SK-N-SH treated with all-trans-retinoic acid at 6 μM for 48 hours (cell line): ENCODE measurements at regions not wholly inside any gene's neighbourhood (a gene's known extent, or its start where the extent isn't known, plus 50 kb on each side); places are given as distances from the start of the nearest gene placed in this dataset.

Experiments
- ATAC-seq: fragments of 200-7000 bp; cut with Tn5 transposase; 3 replicates; pipeline ENCODE4 v1.9.1; 2020; ENCODE audit warnings: mild to moderate bottlenecking, moderate library complexity
- ARNTL ChIP-seq: fragments of 450-650 bp; formaldehyde crosslinking; IDR thresholded peaks from 2 replicates; pipeline ENCODE4 v1.5.0; 2020; ENCODE audit warnings: low read depth, mild to moderate bottlenecking, moderate library complexity, borderline replicate concordance
- BACH2 ChIP-seq: fragments of 250-450 bp; sonication (Bioruptor Pico); IDR thresholded peaks from 2 replicates; pipeline ENCODE4 v1.9.0; 2021; ENCODE audit warnings: mild to moderate bottlenecking, borderline replicate concordance
- CSDC2 ChIP-seq: fragments of 250-450 bp; sonication (Bioruptor Pico); IDR thresholded peaks from 2 replicates; pipeline ENCODE4 v1.5.0; 2020; ENCODE audit warnings: mild to moderate bottlenecking, moderate library complexity
- ESRRG ChIP-seq: fragments of 250-450 bp; sonication (Bioruptor Pico); IDR thresholded peaks from 2 replicates; pipeline ENCODE4 v1.6.1; 2021; ENCODE audit warnings: mild to moderate bottlenecking
- GLIS3 ChIP-seq: fragments of 250-450 bp; sonication (Bioruptor Pico); IDR thresholded peaks from 2 replicates; pipeline ENCODE4 v1.5.0; 2020; ENCODE audit warnings: mild to moderate bottlenecking, moderate library complexity
- ISL1 ChIP-seq: fragments of 250-450 bp; sonication (Bioruptor Pico); IDR thresholded peaks from 2 replicates; pipeline ENCODE4 v2.1.2; 2022; ENCODE audit warnings: mild to moderate bottlenecking, moderate library complexity
- OSR1 ChIP-seq: fragments of 250-450 bp; sonication (Bioruptor Pico); IDR thresholded peaks from 2 replicates; pipeline ENCODE4 v1.8.0; 2022; ENCODE audit warnings: moderate library complexity, mild to moderate bottlenecking, inconsistent platforms
- PPARA ChIP-seq: fragments of 250-450 bp; sonication (Bioruptor Pico); IDR thresholded peaks from 2 replicates; pipeline ENCODE4 v1.5.0; 2020; ENCODE audit warnings: mild to moderate bottlenecking, borderline replicate concordance
- RARB ChIP-seq: fragments of 250-450 bp; sonication (Bioruptor Pico); IDR thresholded peaks from 2 replicates; pipeline ENCODE4 v1.8.0; 2021; ENCODE audit warnings: mild to moderate bottlenecking, moderate library complexity
- SNAI2 ChIP-seq: fragments of 250-450 bp; sonication (Bioruptor Pico); IDR thresholded peaks from 2 replicates; pipeline ENCODE4 v1.5.0; 2020; ENCODE audit warnings: mild to moderate bottlenecking, moderate library complexity
- TOX ChIP-seq: fragments of 250-450 bp; sonication (Bioruptor Pico); IDR thresholded peaks from 2 replicates; pipeline ENCODE4 v1.8.0; 2021; ENCODE audit warnings: mild to moderate bottlenecking, moderate library complexity, borderline replicate concordance
- ZC3H10 ChIP-seq: fragments of 250-450 bp; sonication (Bioruptor Pico); IDR thresholded peaks from 2 replicates; pipeline ENCODE4 v1.5.1; 2021; ENCODE audit warnings: mild to moderate bottlenecking, moderate library complexity
- ZFP3 ChIP-seq: fragments of 250-450 bp; sonication (Bioruptor Pico); IDR thresholded peaks from 2 replicates; pipeline ENCODE4 v1.5.0; 2020; ENCODE audit warnings: mild to moderate bottlenecking, moderate library complexity
- ZFP30 ChIP-seq: fragments of 450-650 bp; formaldehyde crosslinking; IDR thresholded peaks from 2 replicates; pipeline ENCODE4 v1.5.0; 2022; ENCODE audit warnings: mild to moderate bottlenecking, moderate library complexity
- ZNF565 ChIP-seq: fragments of 450-650 bp; formaldehyde crosslinking; conservative IDR thresholded peaks from 2 replicates; pipeline ENCODE4 v1.5.0; 2020; ENCODE audit warnings: low read depth, mild to moderate bottlenecking, moderate library complexity
- ZNF70 ChIP-seq: fragments of 450-650 bp; formaldehyde crosslinking; IDR thresholded peaks from 2 replicates; pipeline ENCODE4 v1.5.0; 2020; ENCODE audit warnings: mild to moderate bottlenecking, moderate library complexity
- ZNF8 ChIP-seq: fragments of 450-650 bp; formaldehyde crosslinking; IDR thresholded peaks from 2 replicates; pipeline ENCODE4 v1.5.0; 2020; ENCODE audit warnings: mild to moderate bottlenecking, moderate library complexity
- TF ChIP-seq, protein P1 (sequence below): fragments of 250-450 bp; sonication (Bioruptor Pico); IDR thresholded peaks from 2 replicates; pipeline ENCODE4 v1.5.1; 2021; ENCODE audit warnings: mild to moderate bottlenecking, moderate library complexity
- TF ChIP-seq, protein P2 (sequence below): fragments of 250-450 bp; sonication (Bioruptor Pico); IDR thresholded peaks from 2 replicates; pipeline ENCODE4 v1.8.0; 2021; ENCODE audit warnings: low read depth, mild to moderate bottlenecking, moderate library complexity, borderline replicate concordance
- TF ChIP-seq, protein P3 (sequence below): fragments of 250-450 bp; sonication (Bioruptor Pico); IDR thresholded peaks from 2 replicates; pipeline ENCODE4 v1.5.1; 2020; ENCODE audit warnings: low read depth, mild to moderate bottlenecking, moderate library complexity
- TF ChIP-seq, protein P4 (sequence below): fragments of 250-450 bp; sonication (Bioruptor Pico); IDR thresholded peaks from 2 replicates; pipeline ENCODE4 v1.5.0; 2020; ENCODE audit warnings: mild to moderate bottlenecking, moderate library complexity
- TF ChIP-seq, protein P5 (sequence below): fragments of 250-450 bp; sonication (Bioruptor Pico); IDR thresholded peaks from 2 replicates; pipeline ENCODE4 v1.8.0; 2020; ENCODE audit warnings: mild to moderate bottlenecking, moderate library complexity, borderline replicate concordance

DNA sequence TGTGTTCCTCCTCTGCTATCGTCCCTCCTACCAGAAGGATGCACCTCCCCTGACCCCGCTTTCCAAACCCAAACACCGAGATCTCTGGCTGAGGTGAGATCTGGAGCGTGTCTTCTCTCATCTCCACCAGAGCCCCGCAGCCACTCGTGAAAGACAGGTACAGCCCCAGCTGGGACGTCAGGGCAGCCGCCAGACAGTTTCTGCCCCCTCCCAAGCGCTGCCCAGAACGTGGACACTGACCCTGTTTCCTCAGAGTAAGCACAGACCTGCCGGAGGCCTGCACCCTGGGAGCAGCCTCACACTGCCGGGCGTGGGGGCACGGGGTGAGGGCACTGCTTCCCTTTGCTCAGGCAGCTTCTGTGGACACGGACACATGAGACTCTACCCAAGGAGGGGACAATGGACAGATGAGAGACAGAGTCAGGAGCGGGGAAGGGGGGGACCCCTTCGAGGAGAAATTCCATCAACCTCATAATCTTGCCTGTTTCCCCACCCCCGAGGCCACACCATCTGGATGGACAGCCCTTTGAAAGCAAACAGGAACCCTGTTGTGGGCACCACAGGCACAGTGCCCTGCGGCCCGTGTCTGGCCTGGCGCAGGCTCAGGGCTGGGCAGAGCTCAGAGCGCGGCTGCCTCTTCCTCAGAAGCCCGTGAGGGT, 210.6 kb downstream of the DLL1 start:
- no peak for ATAC-seq
- TF ChIP-seq BACH2 (CRISPR knock-in tag) (no peak), SNAI2 (CRISPR knock-in tag) (no peak), ZFP30 (CRISPR knock-in tag) (no peak), ZNF8 (CRISPR knock-in tag) (no peak), TOX (CRISPR knock-in tag) (no peak), ZNF70 (CRISPR knock-in tag) (no peak), GLIS3 (no peak), ARNTL (CRISPR knock-in tag) (no peak), ISL1 (CRISPR knock-in tag) (no peak), ZFP3 (CRISPR knock-in tag) (no peak)
- TF ChIP-seq, protein P1, sequence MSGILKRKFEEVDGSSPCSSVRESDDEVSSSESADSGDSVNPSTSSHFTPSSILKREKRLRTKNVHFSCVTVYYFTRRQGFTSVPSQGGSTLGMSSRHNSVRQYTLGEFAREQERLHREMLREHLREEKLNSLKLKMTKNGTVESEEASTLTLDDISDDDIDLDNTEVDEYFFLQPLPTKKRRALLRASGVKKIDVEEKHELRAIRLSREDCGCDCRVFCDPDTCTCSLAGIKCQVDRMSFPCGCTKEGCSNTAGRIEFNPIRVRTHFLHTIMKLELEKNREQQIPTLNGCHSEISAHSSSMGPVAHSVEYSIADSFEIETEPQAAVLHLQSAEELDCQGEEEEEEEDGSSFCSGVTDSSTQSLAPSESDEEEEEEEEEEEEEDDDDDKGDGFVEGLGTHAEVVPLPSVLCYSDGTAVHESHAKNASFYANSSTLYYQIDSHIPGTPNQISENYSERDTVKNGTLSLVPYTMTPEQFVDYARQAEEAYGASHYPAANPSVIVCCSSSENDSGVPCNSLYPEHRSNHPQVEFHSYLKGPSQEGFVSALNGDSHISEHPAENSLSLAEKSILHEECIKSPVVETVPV (CRISPR knock-in tag) = no peak
- TF ChIP-seq, protein P2, sequence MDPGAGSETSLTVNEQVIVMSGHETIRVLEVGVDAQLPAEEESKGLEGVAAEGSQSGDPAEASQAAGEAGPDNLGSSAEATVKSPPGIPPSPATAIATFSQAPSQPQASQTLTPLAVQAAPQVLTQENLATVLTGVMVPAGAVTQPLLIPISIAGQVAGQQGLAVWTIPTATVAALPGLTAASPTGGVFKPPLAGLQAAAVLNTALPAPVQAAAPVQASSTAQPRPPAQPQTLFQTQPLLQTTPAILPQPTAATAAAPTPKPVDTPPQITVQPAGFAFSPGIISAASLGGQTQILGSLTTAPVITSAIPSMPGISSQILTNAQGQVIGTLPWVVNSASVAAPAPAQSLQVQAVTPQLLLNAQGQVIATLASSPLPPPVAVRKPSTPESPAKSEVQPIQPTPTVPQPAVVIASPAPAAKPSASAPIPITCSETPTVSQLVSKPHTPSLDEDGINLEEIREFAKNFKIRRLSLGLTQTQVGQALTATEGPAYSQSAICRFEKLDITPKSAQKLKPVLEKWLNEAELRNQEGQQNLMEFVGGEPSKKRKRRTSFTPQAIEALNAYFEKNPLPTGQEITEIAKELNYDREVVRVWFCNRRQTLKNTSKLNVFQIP (CRISPR knock-in tag) = no peak

DNA sequence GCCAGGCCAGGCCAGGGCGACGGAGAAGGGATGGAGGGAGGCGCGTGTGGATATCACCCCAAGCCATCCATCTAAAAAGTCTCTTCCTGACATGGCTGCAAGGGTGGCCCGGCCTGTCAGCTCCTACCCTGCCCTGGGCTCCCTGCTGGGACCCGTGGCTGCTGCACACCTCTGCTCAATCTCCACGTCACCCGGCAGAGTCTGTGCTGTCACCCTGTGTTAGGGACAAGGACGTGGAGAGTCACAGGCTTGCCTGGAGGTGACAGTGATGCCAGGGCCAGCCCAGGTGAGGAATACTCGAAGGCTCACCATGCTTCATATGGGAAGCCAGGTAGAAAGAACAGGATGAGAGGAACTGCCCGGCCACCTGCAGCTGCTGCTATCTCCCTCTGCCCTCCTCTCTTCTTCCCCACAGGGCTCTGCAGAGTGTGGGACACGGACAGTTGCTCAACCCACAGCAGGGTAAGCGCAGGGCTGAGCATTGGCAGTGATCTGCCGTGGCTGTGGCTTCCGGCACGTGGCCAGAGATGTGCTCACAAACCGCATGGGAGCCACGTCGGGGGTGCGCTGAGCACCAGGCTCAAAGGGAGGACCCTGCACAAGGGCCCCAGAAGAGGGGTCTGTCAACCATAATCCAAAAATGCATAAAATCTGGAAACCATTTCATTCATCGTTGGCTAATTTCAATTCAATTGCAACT, 214.3 kb downstream of the DLL1 start:
- TF ChIP-seq ZNF70 (CRISPR knock-in tag) (no peak), RARB (no peak), TOX (CRISPR knock-in tag) (no peak)
- TF ChIP-seq, protein P3, sequence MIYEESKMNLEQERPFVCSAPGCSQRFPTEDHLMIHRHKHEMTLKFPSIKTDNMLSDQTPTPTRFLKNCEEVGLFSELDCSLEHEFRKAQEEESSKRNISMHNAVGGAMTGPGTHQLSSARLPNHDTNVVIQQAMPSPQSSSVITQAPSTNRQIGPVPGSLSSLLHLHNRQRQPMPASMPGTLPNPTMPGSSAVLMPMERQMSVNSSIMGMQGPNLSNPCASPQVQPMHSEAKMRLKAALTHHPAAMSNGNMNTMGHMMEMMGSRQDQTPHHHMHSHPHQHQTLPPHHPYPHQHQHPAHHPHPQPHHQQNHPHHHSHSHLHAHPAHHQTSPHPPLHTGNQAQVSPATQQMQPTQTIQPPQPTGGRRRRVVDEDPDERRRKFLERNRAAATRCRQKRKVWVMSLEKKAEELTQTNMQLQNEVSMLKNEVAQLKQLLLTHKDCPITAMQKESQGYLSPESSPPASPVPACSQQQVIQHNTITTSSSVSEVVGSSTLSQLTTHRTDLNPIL (CRISPR knock-in tag) = no peak
- no peak for ATAC-seq

DNA sequence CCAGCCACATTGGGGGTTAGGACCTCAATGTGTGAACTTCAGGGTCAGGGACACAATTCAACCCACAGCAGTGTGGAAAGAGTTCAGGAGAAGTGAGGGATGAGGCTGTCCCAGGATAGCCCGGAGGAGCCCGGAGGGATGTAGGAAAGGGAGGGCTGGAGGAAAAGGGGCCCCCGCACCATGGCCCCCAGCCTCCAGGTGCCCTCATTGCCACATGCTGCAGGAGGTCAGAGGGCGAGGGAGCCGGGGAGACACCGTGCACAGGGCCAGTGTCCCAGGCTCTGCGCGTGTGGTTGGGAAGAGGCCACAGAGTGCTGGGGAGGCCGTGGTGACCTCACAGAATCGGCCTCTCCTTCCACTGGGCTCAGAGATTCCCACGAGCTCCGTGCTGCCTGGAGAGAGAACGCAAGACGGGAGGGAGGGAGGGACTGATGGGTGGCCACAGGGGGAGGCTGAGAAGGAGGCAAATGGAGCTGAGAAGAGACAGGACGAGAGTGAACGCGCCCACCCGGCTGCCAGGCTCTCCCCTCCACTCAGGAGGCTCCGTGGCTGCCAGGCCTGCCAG, 215.1 kb downstream of the DLL1 start:
- ATAC-seq = no peak
- TF ChIP-seq, protein P4, sequence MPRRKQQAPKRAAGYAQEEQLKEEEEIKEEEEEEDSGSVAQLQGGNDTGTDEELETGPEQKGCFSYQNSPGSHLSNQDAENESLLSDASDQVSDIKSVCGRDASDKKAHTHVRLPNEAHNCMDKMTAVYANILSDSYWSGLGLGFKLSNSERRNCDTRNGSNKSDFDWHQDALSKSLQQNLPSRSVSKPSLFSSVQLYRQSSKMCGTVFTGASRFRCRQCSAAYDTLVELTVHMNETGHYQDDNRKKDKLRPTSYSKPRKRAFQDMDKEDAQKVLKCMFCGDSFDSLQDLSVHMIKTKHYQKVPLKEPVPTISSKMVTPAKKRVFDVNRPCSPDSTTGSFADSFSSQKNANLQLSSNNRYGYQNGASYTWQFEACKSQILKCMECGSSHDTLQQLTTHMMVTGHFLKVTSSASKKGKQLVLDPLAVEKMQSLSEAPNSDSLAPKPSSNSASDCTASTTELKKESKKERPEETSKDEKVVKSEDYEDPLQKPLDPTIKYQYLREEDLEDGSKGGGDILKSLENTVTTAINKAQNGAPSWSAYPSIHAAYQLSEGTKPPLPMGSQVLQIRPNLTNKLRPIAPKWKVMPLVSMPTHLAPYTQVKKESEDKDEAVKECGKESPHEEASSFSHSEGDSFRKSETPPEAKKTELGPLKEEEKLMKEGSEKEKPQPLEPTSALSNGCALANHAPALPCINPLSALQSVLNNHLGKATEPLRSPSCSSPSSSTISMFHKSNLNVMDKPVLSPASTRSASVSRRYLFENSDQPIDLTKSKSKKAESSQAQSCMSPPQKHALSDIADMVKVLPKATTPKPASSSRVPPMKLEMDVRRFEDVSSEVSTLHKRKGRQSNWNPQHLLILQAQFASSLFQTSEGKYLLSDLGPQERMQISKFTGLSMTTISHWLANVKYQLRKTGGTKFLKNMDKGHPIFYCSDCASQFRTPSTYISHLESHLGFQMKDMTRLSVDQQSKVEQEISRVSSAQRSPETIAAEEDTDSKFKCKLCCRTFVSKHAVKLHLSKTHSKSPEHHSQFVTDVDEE (CRISPR knock-in tag) = no peak
- TF ChIP-seq BACH2 (CRISPR knock-in tag) (no peak), ISL1 (CRISPR knock-in tag) (no peak), RARB (no peak), GLIS3 (no peak), CSDC2 (no peak), ZNF565 (no peak), TOX (CRISPR knock-in tag) (no peak), SNAI2 (CRISPR knock-in tag) (no peak), ZNF70 (CRISPR knock-in tag) (no peak), ZC3H10 (no peak), ZNF8 (CRISPR knock-in tag) (no peak), PPARA (CRISPR knock-in tag) (no peak), ESRRG (CRISPR knock-in tag) (no peak), ARNTL (CRISPR knock-in tag) (no peak), OSR1 (CRISPR knock-in tag) (no peak)
- TF ChIP-seq, protein P3 (CRISPR knock-in tag) = no peak
- TF ChIP-seq, protein P1 (CRISPR knock-in tag) = no peak
- TF ChIP-seq, protein P5, sequence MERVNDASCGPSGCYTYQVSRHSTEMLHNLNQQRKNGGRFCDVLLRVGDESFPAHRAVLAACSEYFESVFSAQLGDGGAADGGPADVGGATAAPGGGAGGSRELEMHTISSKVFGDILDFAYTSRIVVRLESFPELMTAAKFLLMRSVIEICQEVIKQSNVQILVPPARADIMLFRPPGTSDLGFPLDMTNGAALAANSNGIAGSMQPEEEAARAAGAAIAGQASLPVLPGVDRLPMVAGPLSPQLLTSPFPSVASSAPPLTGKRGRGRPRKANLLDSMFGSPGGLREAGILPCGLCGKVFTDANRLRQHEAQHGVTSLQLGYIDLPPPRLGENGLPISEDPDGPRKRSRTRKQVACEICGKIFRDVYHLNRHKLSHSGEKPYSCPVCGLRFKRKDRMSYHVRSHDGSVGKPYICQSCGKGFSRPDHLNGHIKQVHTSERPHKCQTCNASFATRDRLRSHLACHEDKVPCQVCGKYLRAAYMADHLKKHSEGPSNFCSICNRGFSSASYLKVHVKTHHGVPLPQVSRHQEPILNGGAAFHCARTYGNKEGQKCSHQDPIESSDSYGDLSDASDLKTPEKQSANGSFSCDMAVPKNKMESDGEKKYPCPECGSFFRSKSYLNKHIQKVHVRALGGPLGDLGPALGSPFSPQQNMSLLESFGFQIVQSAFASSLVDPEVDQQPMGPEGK (CRISPR knock-in tag) = no peak
